Activated naive CD8-positive, alpha-beta T cell treated with anti-CD3 and anti-CD28 coated beads, Interleukin-2, amount 10 ng/mL, durations not matched to agents 7 days and 5 days (primary cell): ENCODE measurements at regions not wholly inside any gene's neighbourhood (a gene's known extent, or its start where the extent isn't known, plus 50 kb on each side); places are given as distances from the start of the nearest gene placed in this dataset.
"Not testable (repeated sequence)": the region's sequence is repeated elsewhere in the genome, so short reads cannot be mapped to it uniquely, and the experiment has no call there.

Experiments used
- ATAC-seq: fragments of 150-1000 bp; cut with Tn5 transposase; one replicate; pipeline ENCODE4 v1.10.0; 2021; ENCODE audit warnings: low read depth, moderate library complexity
- POLR2A ChIA-PET: fragments of 350-600 bp; sonication (Branson Sonifier 250); formaldehyde crosslinking; loops from one replicate; lab custom pipeline; 2021; ENCODE audit warnings: antibody characterized with exemption; lab: Charles Lee
- DNase-seq: peaks from one replicate; pipeline ENCODE4 v3.0.0; 2021
- H3K27ac Mint-ChIP-seq: one replicate; pipeline ENCODE4 v1.8.0; 2022; ENCODE audit warnings: mild to moderate bottlenecking, mixed read lengths
- H3K27me3 Mint-ChIP-seq: one replicate; pipeline ENCODE4 v1.8.0; 2022; ENCODE audit warnings: mild to moderate bottlenecking, moderate library complexity, mixed read lengths
- H3K36me3 Mint-ChIP-seq: one replicate; pipeline ENCODE4 v1.8.0; 2021; ENCODE audit warnings: mild to moderate bottlenecking, mixed read lengths
- H3K4me1 Mint-ChIP-seq: one replicate; pipeline ENCODE4 v1.8.0; 2021; ENCODE audit warnings: mixed read lengths
- H3K4me3 Mint-ChIP-seq: one replicate; pipeline ENCODE4 v1.8.0; 2022; ENCODE audit warnings: mild to moderate bottlenecking, moderate library complexity, mixed read lengths
- H3K9me3 Mint-ChIP-seq: one replicate; pipeline ENCODE4 v1.8.0; 2021; ENCODE audit warnings: mixed read lengths

GRCh38 chrY:20998483-20998882 is 242.6 kb downstream of the RPS4Y2 start:
- Mint-ChIP-seq H3K4me3 (no peak overlapping the region), H3K9me3 (no peaks in the 10 kb centered on the region), H3K27me3 (no peaks in the 10 kb centered on the region), H3K27ac (no peak overlapping the region), H3K36me3 (no peaks in the 10 kb centered on the region), H3K4me1 (peaks cover 12% of the 10 kb centered on the region)
- POLR2A ChIA-PET: no interaction called here
- ATAC-seq (no peak), DNase-seq (no peak)

- H3K4me1 Mint-ChIP-seq: peaks cover 12% of the 10 kb centered on the region
- no peak for ATAC-seq
Observed at GRCh38 chrY:21001102-21001501, 245.2 kb downstream of the RPS4Y2 start.

GRCh38 chrY:21003059-21003458 is 247.2 kb downstream of the RPS4Y2 start:
- Mint-ChIP-seq H3K4me1 (peaks cover 5% of the 10 kb centered on the region), H3K9me3 (no peaks in the 10 kb centered on the region), H3K36me3 (peaks cover 1% of the 10 kb centered on the region), H3K27ac (no peak overlapping the region), H3K27me3 (no peaks in the 10 kb centered on the region), H3K4me3 (no peak overlapping the region)
- ATAC-seq (no peak), DNase-seq (no peak)
- POLR2A ChIA-PET: no interaction called here

More at GRCh38 chrY:21001102-21001501, 245.2 kb downstream of the RPS4Y2 start:
- H3K27me3 Mint-ChIP-seq: no peaks in the 10 kb centered on the region
- no peak overlapping the region for H3K27ac Mint-ChIP-seq
- H3K36me3 Mint-ChIP-seq: no peaks in the 10 kb centered on the region
- DNase-seq: no peak
- no peaks in the 10 kb centered on the region for H3K9me3 Mint-ChIP-seq
- no peak overlapping the region for H3K4me3 Mint-ChIP-seq
- POLR2A ChIA-PET: no interaction called here

- DNase-seq: no peak
- POLR2A ChIA-PET: no interaction called here
Observed at GRCh38 chrY:21005531-21005930, 249.6 kb downstream of the RPS4Y2 start.

GRCh38 chrY:21021811-21022210 is 265.9 kb downstream of the RPS4Y2 start:
- Mint-ChIP-seq H3K4me3 (no peak overlapping the region), H3K27ac (no peak overlapping the region), H3K27me3 (no peaks in the 10 kb centered on the region), H3K4me1 (peaks cover 18% of the 10 kb centered on the region), H3K36me3 (no peaks in the 10 kb centered on the region), H3K9me3 (no peaks in the 10 kb centered on the region)
- POLR2A ChIA-PET: no interaction called here
- no peak for ATAC-seq
- no peak for DNase-seq

More at GRCh38 chrY:21005531-21005930, 249.6 kb downstream of the RPS4Y2 start:
- ATAC-seq: no peak
- no peaks in the 10 kb centered on the region for H3K27me3 Mint-ChIP-seq
- H3K4me1 Mint-ChIP-seq: peaks cover 1% of the 10 kb centered on the region
- peaks cover 1% of the 10 kb centered on the region for H3K36me3 Mint-ChIP-seq
- H3K9me3 Mint-ChIP-seq: no peaks in the 10 kb centered on the region
- H3K27ac Mint-ChIP-seq: no peak overlapping the region
- H3K4me3 Mint-ChIP-seq: no peak overlapping the region

GRCh38 chrY:21022326-21023044 is 266.6 kb downstream of the RPS4Y2 start:
- Mint-ChIP-seq H3K27me3 (no peaks in the 10 kb centered on the region), H3K9me3 (no peaks in the 10 kb centered on the region), H3K4me1 (peaks cover 18% of the 10 kb centered on the region), H3K4me3 (peak overlapping the region; percentile 51), H3K36me3 (no peaks in the 10 kb centered on the region), H3K27ac (peak overlapping the region; percentile 72)
- peak; percentile 78 for ATAC-seq
- DNase-seq: peak; percentile 24
- POLR2A ChIA-PET: no interaction called here

GRCh38 chrY:21023906-21024305 is 268.0 kb downstream of the RPS4Y2 start:
- Mint-ChIP-seq H3K9me3 (no peaks in the 10 kb centered on the region), H3K4me3 (no peak overlapping the region), H3K27ac (no peak overlapping the region), H3K36me3 (no peaks in the 10 kb centered on the region), H3K27me3 (no peaks in the 10 kb centered on the region), H3K4me1 (peaks cover 18% of the 10 kb centered on the region)
- ATAC-seq: no peak
- no peak for DNase-seq
- POLR2A ChIA-PET: no interaction called here

GRCh38 chrY:21028506-21028905 is 272.6 kb downstream of the RPS4Y2 start:
- ATAC-seq: no peak

GRCh38 chrY:21033363-21033762 is 277.5 kb downstream of the RPS4Y2 start:
- peaks cover 8% of the 10 kb centered on the region for H3K4me1 Mint-ChIP-seq
- H3K4me3 Mint-ChIP-seq: peak overlapping the region; percentile 54
- no peaks in the 10 kb centered on the region for H3K9me3 Mint-ChIP-seq
- ATAC-seq (no peak), DNase-seq (no peak)
- H3K27me3 Mint-ChIP-seq: no peaks in the 10 kb centered on the region
- H3K27ac Mint-ChIP-seq: peak overlapping the region; percentile 93
- peaks cover 9% of the 10 kb centered on the region for H3K36me3 Mint-ChIP-seq
- POLR2A ChIA-PET: interaction anchor here (0.7 kb wide), 1 partner anchor 1534 kb away, joined by 3 read pairs; no protein-coding TSS in a partner anchor

More at GRCh38 chrY:21028506-21028905, 272.6 kb downstream of the RPS4Y2 start:
- peaks cover 8% of the 10 kb centered on the region for H3K4me1 Mint-ChIP-seq
- no peak overlapping the region for H3K4me3 Mint-ChIP-seq
- POLR2A ChIA-PET: no interaction called here
- no peaks in the 10 kb centered on the region for H3K9me3 Mint-ChIP-seq
- H3K36me3 Mint-ChIP-seq: peaks cover 2% of the 10 kb centered on the region
- no peak overlapping the region for H3K27ac Mint-ChIP-seq
- H3K27me3 Mint-ChIP-seq: no peaks in the 10 kb centered on the region
- no peak for DNase-seq

GRCh38 chrY:21034151-21035061 is 278.5 kb downstream of the RPS4Y2 start:
- H3K4me1 Mint-ChIP-seq: peaks cover 6% of the 10 kb centered on the region
- DNase-seq: peak; percentile 37
- ATAC-seq: peak; percentile 80
- POLR2A ChIA-PET: interaction anchor here (0.7 kb wide), 3 partner anchors 43 to 1535 kb away, joined by 3 to 4 read pairs (median 3); partner anchors contain the start of gene EIF1AY
- no peaks in the 10 kb centered on the region for H3K27me3 Mint-ChIP-seq
- peak overlapping the region; percentile 56 for H3K4me3 Mint-ChIP-seq
- H3K27ac Mint-ChIP-seq: peak overlapping the region; percentile 93
- peaks cover 9% of the 10 kb centered on the region for H3K36me3 Mint-ChIP-seq
- H3K9me3 Mint-ChIP-seq: no peaks in the 10 kb centered on the region

GRCh38 chrY:21037398-21037797 is 281.5 kb downstream of the RPS4Y2 start:
- POLR2A ChIA-PET, H3K4me3 Mint-ChIP-seq, ATAC-seq, H3K27ac Mint-ChIP-seq, H3K4me1 Mint-ChIP-seq, H3K27me3 Mint-ChIP-seq, DNase-seq, H3K9me3 Mint-ChIP-seq: not testable (repeated sequence)
- H3K36me3 Mint-ChIP-seq: peaks cover 12% of the 10 kb centered on the region

GRCh38 chrY:21039811-21040210 is 283.9 kb downstream of the RPS4Y2 start:
- no peak for DNase-seq
- POLR2A ChIA-PET: no interaction called here
- H3K27me3 Mint-ChIP-seq: no peaks in the 10 kb centered on the region
- peaks cover 22% of the 10 kb centered on the region for H3K36me3 Mint-ChIP-seq
- ATAC-seq: no peak
- H3K4me3 Mint-ChIP-seq: no peak overlapping the region
- H3K4me1 Mint-ChIP-seq: no peaks in the 10 kb centered on the region
- H3K27ac Mint-ChIP-seq: no peak overlapping the region
- peaks cover 7% of the 10 kb centered on the region for H3K9me3 Mint-ChIP-seq

GRCh38 chrY:21040711-21041110 is 284.8 kb downstream of the RPS4Y2 start:
- H3K4me1 Mint-ChIP-seq, DNase-seq, H3K9me3 Mint-ChIP-seq, ATAC-seq, H3K27me3 Mint-ChIP-seq, POLR2A ChIA-PET, H3K4me3 Mint-ChIP-seq, H3K27ac Mint-ChIP-seq: not testable (repeated sequence)
- H3K36me3 Mint-ChIP-seq: peaks cover 23% of the 10 kb centered on the region
